ENCODE measurements at regions not wholly inside any gene's neighbourhood (a gene's known extent, or its start where the extent isn't known, plus 50 kb on each side); places are given as distances from the start of the nearest gene placed in this dataset.

- no peak for TF ChIP-seq CTCF (IDR thresholded peaks at IDR 0.05; ENCODE audit: poor library complexity, severe bottlenecking)
- TF ChIP-seq EZH2 (IDR thresholded peaks at IDR 0.05; ENCODE audit: borderline replicate concordance, insufficient read depth, low read length, poor library complexity, severe bottlenecking): no peak
- no peak for TF ChIP-seq REST (IDR thresholded peaks at IDR 0.05; ENCODE audit: borderline replicate concordance)
- TF ChIP-seq TAF1 (IDR thresholded peaks at IDR 0.05; ENCODE audit: low read depth): no peak
- no peak for TF ChIP-seq RAD21 (conservative IDR thresholded peaks at IDR 0.05)
- TF ChIP-seq POLR2AphosphoS5 (IDR thresholded peaks at IDR 0.05): no peak
- TF ChIP-seq EP300 (conservative IDR thresholded peaks at IDR 0.05; ENCODE audit: poor library complexity, severe bottlenecking): no peak
- TF ChIP-seq MXI1 (conservative IDR thresholded peaks at IDR 0.05; ENCODE audit: poor library complexity, severe bottlenecking): no peak
- TF ChIP-seq SMC3 (conservative IDR thresholded peaks at IDR 0.05; ENCODE audit: poor library complexity): no peak
Measured at GRCh38 chr12:73072214-73072613, 800.0 kb downstream of the TRHDE start.

Data from neural cell (in vitro differentiated cells).